B cell (primary cell): ENCODE measurements at regions not wholly inside any gene's neighbourhood (a gene's known extent, or its start where the extent isn't known, plus 50 kb on each side); places are given as distances from the start of the nearest gene placed in this dataset.

Experiments used
- ATAC-seq: fragments of 200-7000 bp; cut with Tn5 transposase; one replicate; pipeline ENCODE4 v1.10.0; 2021; ENCODE audit warnings: low read depth, mild to moderate bottlenecking, moderate number of reproducible peaks, moderate library complexity
- CTCF ChIA-PET: fragments of 350-600 bp; sonication (Branson Sonifier 250); formaldehyde crosslinking; loops from one replicate; lab custom pipeline; 2021; ENCODE audit warnings: antibody characterized with exemption, inconsistent platforms; lab: Charles Lee
- POLR2A ChIA-PET: fragments of 350-600 bp; sonication (Branson Sonifier 250); formaldehyde crosslinking; loops from one replicate; lab custom pipeline; 2021; ENCODE audit warnings: antibody characterized with exemption; lab: Charles Lee
- DNase-seq: peaks from one replicate; pipeline ENCODE4 v3.0.0; 2013
- H2AFZ ChIP-seq: 2 replicates; pipeline ENCODE4 v1.6.1; 2012; ENCODE audit warnings: mild to moderate bottlenecking, low read depth, low read length; ENCODE audit not compliant: insufficient read depth, poor library complexity, severe bottlenecking
- H3K27ac ChIP-seq, 2 donors: 1 replicate in 1 of 2; 2 replicates in 1 of 2; pipeline ENCODE4 v1.5.1; 2012 to 2013; ENCODE audit warnings: low read length in 2 of 2, mild to moderate bottlenecking in 2 of 2, moderate library complexity in 1 of 2
- H3K27me3 ChIP-seq, 4 experiments: fragments of 200-600 bp in 1 of 4; sonication (generic) in 1 of 4; replicated peaks in 1 of 4; 1 replicate in 2 of 4; 2 replicates in 2 of 4; pipeline versions ENCODE4 v1.6.1 to v1.7.0; 2013 to 2016; ENCODE audit warnings: low read length in 3 of 4, mild to moderate bottlenecking in 2 of 4, mixed read lengths in 1 of 4, moderate library complexity in 1 of 4; ENCODE audit not compliant: insufficient read depth in 4 of 4, control insufficient read depth in 3 of 4; ENCODE audit errors: control extremely low read depth in 1 of 4
- H3K36me3 ChIP-seq, 2 experiments: replicated peaks in 1 of 2; 1 replicate in 1 of 2; 2 replicates in 1 of 2; pipeline versions ENCODE4 v1.6.1 to v1.7.1; 2013; ENCODE audit warnings: low read length in 1 of 2; ENCODE audit not compliant: insufficient read depth in 2 of 2, control insufficient read depth in 1 of 2; ENCODE audit errors: control extremely low read depth in 1 of 2, extremely low read depth in 1 of 2
- H3K4me1 ChIP-seq, 2 donors: fragments of 200-600 bp in 1 of 2; sonication (generic) in 1 of 2; 1 replicate in 1 of 2; 2 replicates in 1 of 2; pipeline versions ENCODE4 v1.5.1 to v1.6.1; 2013 to 2017; ENCODE audit warnings: low read length in 2 of 2; ENCODE audit not compliant: control insufficient read depth in 2 of 2, insufficient read depth in 2 of 2
- H3K4me2 ChIP-seq: replicated peaks from 2 replicates; pipeline ENCODE3; 2012; ENCODE audit warnings: mild to moderate bottlenecking, low read depth, low read length; ENCODE audit not compliant: poor library complexity, severe bottlenecking
- H3K4me3 ChIP-seq, 5 experiments: fragments of 200-600 bp in 1 of 5; sonication (generic) in 1 of 5; 1 replicate in 3 of 5; 2 replicates in 2 of 5; pipeline versions ENCODE4 v1.5.1 to v1.7.0; 2011 to 2016; ENCODE audit warnings: low read length in 4 of 5, mild to moderate bottlenecking in 4 of 5, low read depth in 2 of 5, control low read depth in 1 of 5, moderate library complexity in 1 of 5; ENCODE audit not compliant: insufficient read depth in 1 of 5; ENCODE audit errors: control extremely low read depth in 1 of 5, extremely low read depth in 1 of 5
- H3K79me2 ChIP-seq: fragments of 200-600 bp; sonication (generic); one replicate; pipeline ENCODE4 v1.6.0; 2016; ENCODE audit warnings: low read length; ENCODE audit not compliant: control insufficient read depth, insufficient read depth
- H3K9ac ChIP-seq: fragments of 200-600 bp; sonication (generic); 2 replicates; pipeline ENCODE4 v1.6.1; 2017; ENCODE audit warnings: mild to moderate bottlenecking, low read length, moderate library complexity
- H3K9me3 ChIP-seq, 3 donors: one replicate each; pipeline versions ENCODE4 v1.6.1 to v1.7.1; 2013; ENCODE audit warnings: low read length in 2 of 3; ENCODE audit not compliant: control insufficient read depth in 2 of 3, insufficient read depth in 1 of 3; ENCODE audit errors: control extremely low read depth in 1 of 3
- H4K20me1 ChIP-seq: 2 replicates; pipeline ENCODE4 v1.6.0; 2012; ENCODE audit warnings: mild to moderate bottlenecking, low read length; ENCODE audit not compliant: insufficient read depth, control insufficient read depth, poor library complexity, severe bottlenecking
- H3K27ac Mint-ChIP-seq: one replicate; pipeline ENCODE4 v1.8.0; 2021; ENCODE audit warnings: mixed read lengths
- H3K27me3 Mint-ChIP-seq: one replicate; pipeline ENCODE4 v1.8.0; 2021; ENCODE audit warnings: mixed read lengths
- H3K4me1 Mint-ChIP-seq: one replicate; pipeline ENCODE4 v1.8.0; 2021; ENCODE audit warnings: mixed read lengths
- H3K4me3 Mint-ChIP-seq: one replicate; pipeline ENCODE4 v1.8.0; 2021; ENCODE audit warnings: mixed read lengths
- H3K9me3 Mint-ChIP-seq: one replicate; pipeline ENCODE4 v1.8.0; 2022; ENCODE audit warnings: mixed read lengths; ENCODE audit not compliant: insufficient read depth
- EZH2 ChIP-seq: IDR thresholded peaks from 2 replicates; pipeline ENCODE4 v1.6.1; 2012; ENCODE audit warnings: borderline replicate concordance, low read depth, mild to moderate bottlenecking, moderate library complexity, low read length; ENCODE audit not compliant: insufficient read depth, poor library complexity, severe bottlenecking
- WGBS: methylation state at CpG from one replicate; pipeline ENCODE4 v1.1.5; 2013; ENCODE audit warnings: missing lambda C conversion rate; ENCODE audit not compliant: insufficient coverage; 5-methylcytosine and 5-hydroxymethylcytosine counted together
- intact Hi-C: fragments of 100-400 bp; cut with micrococcal nuclease; formaldehyde crosslinking; loops from one replicate; pipeline ENCODE4 v1.10.0; 2022
- TF ChIP-seq, protein P1 (sequence below): fragments of 200-600 bp; IDR thresholded peaks from one replicate; pipeline ENCODE4 v1.8.0; 2022; ENCODE audit warnings: antibody characterized with exemption, mild to moderate bottlenecking

DNA sequence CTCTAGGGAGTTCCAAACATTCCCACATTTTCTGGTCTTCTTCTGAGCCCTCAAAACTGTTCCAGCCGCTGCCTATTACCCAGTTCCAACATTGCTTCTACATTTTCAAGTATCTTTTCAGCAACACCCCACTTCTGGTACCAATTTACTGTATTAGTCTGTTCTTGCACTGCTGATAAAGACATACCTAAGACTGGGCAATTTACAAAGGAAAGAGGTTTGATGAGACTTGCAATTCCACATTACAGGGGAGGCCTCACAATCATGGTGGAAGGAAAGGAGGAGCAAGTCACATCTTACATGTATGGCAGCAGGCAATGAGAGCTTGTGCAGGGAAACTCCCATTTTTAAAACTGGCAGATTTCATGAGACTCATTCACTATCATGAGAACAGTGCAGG, 629.1 kb upstream of the NR2F2 start:
- Histone ChIP-seq H3K79me2 (no peaks in the 10 kb centered on the region), H3K4me2 (no peak overlapping the region), H3K9ac (no peak overlapping the region), H3K9me3 (peaks cover 0 to 8% (median 8%) of the 10 kb centered on the region in 3 donors), H4K20me1 (no peaks in the 10 kb centered on the region), H3K27ac (no peak overlapping the region), H3K36me3 (no peaks in the 10 kb centered on the region), H3K4me1 (no peaks in the 10 kb centered on the region), H3K4me3 (no peak overlapping the region), H3K27me3 (no peaks in the 10 kb centered on the region), H2AFZ (no peak overlapping the region)
- Mint-ChIP-seq H3K27me3 (no peaks in the 10 kb centered on the region), H3K4me3 (no peak overlapping the region), H3K27ac (no peak overlapping the region), H3K4me1 (no peaks in the 10 kb centered on the region), H3K9me3 (peaks cover 20% of the 10 kb centered on the region)
- TF ChIP-seq, protein P1, sequence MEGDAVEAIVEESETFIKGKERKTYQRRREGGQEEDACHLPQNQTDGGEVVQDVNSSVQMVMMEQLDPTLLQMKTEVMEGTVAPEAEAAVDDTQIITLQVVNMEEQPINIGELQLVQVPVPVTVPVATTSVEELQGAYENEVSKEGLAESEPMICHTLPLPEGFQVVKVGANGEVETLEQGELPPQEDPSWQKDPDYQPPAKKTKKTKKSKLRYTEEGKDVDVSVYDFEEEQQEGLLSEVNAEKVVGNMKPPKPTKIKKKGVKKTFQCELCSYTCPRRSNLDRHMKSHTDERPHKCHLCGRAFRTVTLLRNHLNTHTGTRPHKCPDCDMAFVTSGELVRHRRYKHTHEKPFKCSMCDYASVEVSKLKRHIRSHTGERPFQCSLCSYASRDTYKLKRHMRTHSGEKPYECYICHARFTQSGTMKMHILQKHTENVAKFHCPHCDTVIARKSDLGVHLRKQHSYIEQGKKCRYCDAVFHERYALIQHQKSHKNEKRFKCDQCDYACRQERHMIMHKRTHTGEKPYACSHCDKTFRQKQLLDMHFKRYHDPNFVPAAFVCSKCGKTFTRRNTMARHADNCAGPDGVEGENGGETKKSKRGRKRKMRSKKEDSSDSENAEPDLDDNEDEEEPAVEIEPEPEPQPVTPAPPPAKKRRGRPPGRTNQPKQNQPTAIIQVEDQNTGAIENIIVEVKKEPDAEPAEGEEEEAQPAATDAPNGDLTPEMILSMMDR: no peak
- no peak for TF ChIP-seq EZH2
- ATAC-seq (no peak), DNase-seq (no peak)
- ChIA-PET POLR2A (no interaction called here), CTCF (no interaction called here)
- no CpG with 5 or more reads among the region's 1 CpG for WGBS
- intact Hi-C loops: no loop called here

DNA sequence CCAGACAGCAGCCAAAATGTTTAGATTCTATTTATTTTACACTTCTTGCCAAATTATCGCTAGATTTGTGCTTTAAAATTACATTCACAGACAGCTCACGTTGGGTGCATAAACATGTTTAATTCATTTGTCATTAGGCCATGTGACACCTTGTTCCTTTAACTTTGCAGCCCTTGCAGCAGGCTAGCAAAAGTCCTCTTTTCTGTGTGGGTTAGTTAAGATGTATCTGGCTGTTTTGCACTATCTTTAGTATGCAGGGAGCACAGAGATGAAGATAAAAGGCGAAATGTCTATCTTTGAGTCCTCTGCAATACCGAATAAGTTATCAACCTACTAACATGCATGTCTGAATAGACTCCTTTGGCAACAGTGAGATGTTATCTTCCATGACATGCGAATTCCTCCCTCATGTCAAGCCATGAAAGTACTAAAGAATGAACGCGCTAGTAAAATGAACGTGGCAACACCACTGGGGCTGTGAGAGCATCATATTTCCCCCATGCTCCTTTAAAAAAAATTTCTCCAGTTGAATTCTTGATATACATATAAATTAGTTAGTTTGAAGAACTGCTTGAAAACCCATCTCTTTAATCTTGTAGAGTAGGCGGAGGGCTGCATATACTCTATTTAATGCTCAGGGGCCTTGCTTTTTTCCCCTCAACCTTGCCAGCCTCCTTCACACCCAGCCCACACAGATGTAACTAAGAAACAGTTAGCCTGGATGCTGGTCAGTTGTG, 620.4 kb upstream of the NR2F2 start:
- Histone ChIP-seq H3K9ac (no peak overlapping the region), H3K27ac (no peak overlapping the region), H3K4me2 (no peak overlapping the region), H3K27me3 (no peaks in the 10 kb centered on the region), H3K4me3 (no peak overlapping the region), H3K36me3 (no peaks in the 10 kb centered on the region), H3K4me1 (no peaks in the 10 kb centered on the region), H3K9me3 (no peaks in the 10 kb centered on the region), H2AFZ (no peak overlapping the region), H4K20me1 (no peaks in the 10 kb centered on the region), H3K79me2 (no peaks in the 10 kb centered on the region)
- CTCF ChIA-PET: no interaction called here
- no peak for TF ChIP-seq EZH2
- TF ChIP-seq, protein P1: no peak
- POLR2A ChIA-PET: no interaction called here
- ATAC-seq: no peak
- Mint-ChIP-seq H3K27ac (no peak overlapping the region), H3K9me3 (peaks cover 4% of the 10 kb centered on the region), H3K4me3 (no peak overlapping the region), H3K4me1 (no peaks in the 10 kb centered on the region), H3K27me3 (no peaks in the 10 kb centered on the region)
- no peak for DNase-seq
- 93% methylated on average over 2 of the region's 9 CpGs for WGBS
- intact Hi-C loops: no loop called here
